ENCODE measurements at regions not wholly inside any gene's neighbourhood (a gene's known extent, or its start where the extent isn't known, plus 50 kb on each side); places are given as distances from the start of the nearest gene placed in this dataset.

DNA sequence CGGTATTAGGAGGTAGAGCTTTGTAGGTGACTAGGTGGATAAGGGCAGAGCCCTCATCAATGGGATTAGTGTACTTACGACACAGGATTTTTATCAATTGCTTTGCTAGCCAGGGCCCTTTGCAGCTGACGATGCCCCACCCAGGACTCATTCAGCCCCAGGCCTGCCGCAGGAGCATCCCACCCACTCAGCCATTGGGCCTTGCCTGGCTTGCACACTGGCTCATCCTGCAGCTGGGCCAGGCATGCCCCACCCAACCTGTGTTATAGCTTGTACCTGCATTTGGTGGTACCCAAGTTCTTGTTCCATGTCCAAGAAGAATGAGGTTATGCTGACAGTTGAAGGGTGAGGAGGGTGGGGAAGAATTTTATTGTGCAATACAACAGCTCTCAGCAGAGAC, 317.5 kb downstream of the PPARGC1A start:
- DNase-seq, result no peak
- Mint-ChIP-seq H3K27me3 (ENCODE audit: low read depth) (peaks cover 3% of the 10 kb centered on the region), H3K4me3 (no peak overlapping the region), H3K36me3 (ENCODE audit: low read depth) (no peaks in the 10 kb centered on the region), H3K4me1 (ENCODE audit: low read depth) (no peaks in the 10 kb centered on the region), H3K27ac (no peak overlapping the region), H3K9me3 (no peaks in the 10 kb centered on the region)
- intact Hi-C loops (cut with micrococcal nuclease), result no loop called here
- CTCF ChIA-PET, result no interaction called here

DNA sequence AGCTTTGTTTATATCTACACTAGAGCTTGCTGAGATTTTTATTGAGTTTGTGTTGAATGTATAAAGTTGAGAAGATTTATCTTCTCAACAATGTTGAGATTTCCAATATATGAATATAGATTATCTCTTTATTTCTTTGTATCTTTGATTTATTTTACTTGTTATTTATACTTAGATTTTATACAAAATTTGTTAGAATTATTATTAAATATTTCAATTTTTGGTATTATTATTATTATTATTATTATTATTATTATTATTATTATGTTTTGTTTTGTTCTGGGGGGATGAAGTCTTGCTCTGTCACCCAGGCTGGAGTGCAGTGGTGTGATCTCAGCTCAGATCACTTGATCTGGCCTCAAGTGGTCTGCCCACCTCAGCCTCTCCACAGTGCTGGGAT, 322.5 kb downstream of the PPARGC1A start:
- CTCF ChIA-PET, result interaction anchor here (0.6 kb wide), 1 partner anchor 9 kb away, joined by 3 read pairs; no protein-coding TSS in a partner anchor
- H3K27ac Mint-ChIP-seq, result no peak overlapping the region
- H3K9me3 Mint-ChIP-seq, result no peaks in the 10 kb centered on the region
- H3K4me3 Mint-ChIP-seq, result no peak overlapping the region
- intact Hi-C loops (cut with micrococcal nuclease), result no loop called here
- no peak for DNase-seq
- no peaks in the 10 kb centered on the region for H3K36me3 Mint-ChIP-seq (ENCODE audit: low read depth)
- H3K27me3 Mint-ChIP-seq (ENCODE audit: low read depth), result no peaks in the 10 kb centered on the region
- H3K4me1 Mint-ChIP-seq (ENCODE audit: low read depth), result no peaks in the 10 kb centered on the region

DNA sequence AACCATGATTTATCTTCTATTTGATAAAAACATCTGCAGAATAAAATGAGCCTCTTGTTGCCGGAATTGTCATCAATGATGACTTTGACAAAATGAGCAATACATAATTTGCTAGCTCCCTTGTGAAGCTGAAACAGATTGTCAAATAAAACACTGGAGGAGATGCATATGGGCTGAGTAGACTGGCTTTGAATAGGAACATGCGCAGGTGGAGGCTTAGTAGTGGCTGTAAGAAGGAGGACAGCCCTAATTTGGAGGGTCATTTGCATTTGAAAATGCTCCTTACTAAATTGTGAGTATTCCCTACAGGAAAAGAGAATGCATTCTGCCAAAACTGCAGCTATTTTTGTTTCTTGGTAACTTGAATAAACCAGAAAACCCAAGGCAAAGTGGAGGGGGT, 329.1 kb downstream of the PPARGC1A start:
- Mint-ChIP-seq H3K4me1 (ENCODE audit: low read depth) (no peaks in the 10 kb centered on the region), H3K36me3 (ENCODE audit: low read depth) (no peaks in the 10 kb centered on the region), H3K9me3 (peaks cover 2% of the 10 kb centered on the region), H3K27ac (no peak overlapping the region), H3K27me3 (ENCODE audit: low read depth) (no peaks in the 10 kb centered on the region), H3K4me3 (no peak overlapping the region)
- no peak for DNase-seq
- intact Hi-C loops (cut with micrococcal nuclease), result no loop called here
- CTCF ChIA-PET, result no interaction called here

DNA sequence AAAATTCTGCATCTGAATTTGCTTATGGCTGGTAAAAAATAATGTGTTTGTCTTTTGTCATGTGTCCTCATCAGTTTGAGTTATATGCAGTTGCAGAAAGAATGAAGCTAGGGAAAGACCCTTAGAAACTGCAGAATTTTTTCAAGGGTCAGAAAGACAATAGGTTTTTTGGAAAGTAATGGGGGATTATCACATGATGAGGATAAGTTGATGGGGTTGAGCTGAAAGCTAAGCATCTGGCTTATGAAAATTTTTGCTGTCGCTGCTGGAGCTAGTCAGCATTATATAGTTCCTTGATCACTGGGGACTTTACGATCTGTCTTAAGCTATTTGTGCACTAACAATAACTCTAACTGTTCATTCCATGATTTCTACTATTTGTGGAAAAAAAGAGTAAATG, 331.7 kb downstream of the PPARGC1A start:
- no peak overlapping the region for H3K27ac Mint-ChIP-seq
- no peaks in the 10 kb centered on the region for H3K4me1 Mint-ChIP-seq (ENCODE audit: low read depth)
- intact Hi-C loops (cut with micrococcal nuclease), result no loop called here
- no peaks in the 10 kb centered on the region for H3K27me3 Mint-ChIP-seq (ENCODE audit: low read depth)
- CTCF ChIA-PET, result no interaction called here
- peaks cover 8% of the 10 kb centered on the region for H3K9me3 Mint-ChIP-seq
- no peaks in the 10 kb centered on the region for H3K36me3 Mint-ChIP-seq (ENCODE audit: low read depth)
- H3K4me3 Mint-ChIP-seq, result no peak overlapping the region
- DNase-seq, result no peak

DNA sequence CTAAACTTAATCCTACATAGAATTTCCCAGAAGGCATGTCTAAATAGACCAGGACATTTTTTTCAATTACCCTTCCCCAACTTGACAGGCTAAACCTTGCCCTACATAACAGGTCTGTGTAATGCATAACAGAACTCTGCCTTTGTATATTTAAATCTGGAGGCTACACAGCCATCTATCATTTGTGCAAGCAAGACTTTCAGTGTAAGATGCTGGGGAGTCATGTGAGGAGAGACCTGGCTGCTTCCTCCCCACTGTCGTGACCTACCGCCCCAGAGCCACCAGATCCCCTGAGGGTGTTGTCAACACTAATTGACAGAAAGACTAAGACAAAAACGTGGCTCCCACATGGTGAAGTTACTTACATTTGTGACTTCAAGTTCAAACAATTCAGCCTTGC, 342.2 kb downstream of the PPARGC1A start:
- H3K27me3 Mint-ChIP-seq (ENCODE audit: low read depth), result no peaks in the 10 kb centered on the region
- H3K27ac Mint-ChIP-seq, result no peak overlapping the region
- CTCF ChIA-PET, result no interaction called here
- DNase-seq, result no peak
- no peaks in the 10 kb centered on the region for H3K36me3 Mint-ChIP-seq (ENCODE audit: low read depth)
- H3K9me3 Mint-ChIP-seq, result peaks cover 1% of the 10 kb centered on the region
- H3K4me3 Mint-ChIP-seq, result no peak overlapping the region
- intact Hi-C loops (cut with micrococcal nuclease), result no loop called here
- no peaks in the 10 kb centered on the region for H3K4me1 Mint-ChIP-seq (ENCODE audit: low read depth)

DNA sequence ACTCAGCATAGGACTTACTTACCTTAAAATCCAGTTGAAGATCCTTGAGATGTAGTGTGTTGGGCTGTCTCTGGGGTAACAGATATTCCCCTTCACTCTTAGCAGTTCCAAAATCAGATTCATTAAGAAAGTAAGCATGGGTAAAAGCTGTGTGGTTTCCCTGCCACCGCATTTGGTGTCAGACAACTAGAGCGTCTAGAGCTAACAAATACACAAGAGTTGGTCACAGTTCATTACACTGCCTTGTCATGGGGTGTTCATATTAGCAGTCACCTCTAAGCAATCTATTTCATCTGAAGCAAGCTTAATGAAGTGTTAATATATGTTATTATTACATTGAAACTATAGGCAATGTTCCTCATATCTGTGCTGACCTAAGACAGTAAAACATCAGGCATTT, 342.8 kb downstream of the PPARGC1A start:
- Mint-ChIP-seq H3K27me3 (ENCODE audit: low read depth) (no peaks in the 10 kb centered on the region), H3K36me3 (ENCODE audit: low read depth) (no peaks in the 10 kb centered on the region), H3K9me3 (peaks cover 1% of the 10 kb centered on the region), H3K27ac (no peak overlapping the region), H3K4me1 (ENCODE audit: low read depth) (no peaks in the 10 kb centered on the region), H3K4me3 (no peak overlapping the region)
- DNase-seq, result no peak
- intact Hi-C loops (cut with micrococcal nuclease), result no loop called here
- CTCF ChIA-PET, result no interaction called here

DNA sequence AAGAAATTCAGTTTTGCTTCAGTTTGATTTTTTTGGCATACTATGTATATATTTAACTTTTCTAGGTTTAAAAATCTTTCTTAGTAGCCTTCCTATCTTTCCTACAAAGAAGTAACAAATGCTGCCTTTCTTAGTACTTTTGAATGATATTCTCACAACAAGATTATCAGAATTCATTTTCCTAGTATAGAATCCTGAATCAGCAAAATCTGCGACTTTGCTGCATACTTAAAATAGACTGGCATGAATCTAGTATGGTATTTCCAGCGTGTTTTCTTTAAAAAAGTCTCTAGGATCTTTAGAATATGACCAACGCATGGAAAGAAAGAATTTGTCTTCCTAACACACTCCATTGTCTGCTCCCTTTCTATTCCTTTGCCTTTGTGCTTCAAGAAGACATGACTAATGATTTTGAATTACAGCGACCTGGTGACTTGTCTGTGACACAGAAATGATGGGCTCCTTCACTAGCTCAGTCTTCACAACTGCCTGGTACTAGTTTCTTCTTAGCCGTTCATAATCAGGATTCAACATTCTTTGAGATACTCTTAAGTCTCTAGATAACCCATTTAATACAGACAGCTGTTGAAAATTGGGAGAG, 349.8 kb downstream of the PPARGC1A start:
- CTCF ChIA-PET, result no interaction called here
- Mint-ChIP-seq H3K9me3 (peaks cover 8% of the 10 kb centered on the region), H3K4me1 (ENCODE audit: low read depth) (no peaks in the 10 kb centered on the region), H3K4me3 (no peak overlapping the region), H3K27me3 (ENCODE audit: low read depth) (no peaks in the 10 kb centered on the region), H3K36me3 (ENCODE audit: low read depth) (no peaks in the 10 kb centered on the region), H3K27ac (no peak overlapping the region)
- intact Hi-C loops (cut with micrococcal nuclease), result no loop called here
- DNase-seq, result no peak

DNA sequence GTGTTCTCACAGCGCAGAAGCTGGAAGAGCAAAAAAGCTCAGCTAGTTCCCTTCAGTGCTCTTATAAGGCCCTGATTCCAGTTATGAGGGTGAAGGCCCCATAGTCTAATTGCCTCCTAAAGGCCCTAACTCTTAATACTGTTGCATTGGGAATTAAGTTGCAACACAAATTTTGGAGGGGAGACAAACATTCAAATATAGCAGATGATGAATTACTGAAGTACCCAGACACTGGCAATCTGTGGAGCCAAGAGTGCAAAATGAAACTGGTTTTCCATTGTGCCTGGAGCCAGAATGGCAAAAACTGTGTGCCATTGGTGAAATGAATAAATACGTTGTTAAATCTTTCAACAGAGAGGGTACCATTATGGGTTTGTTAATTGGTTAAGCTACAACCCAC, 356.0 kb downstream of the PPARGC1A start:
- Mint-ChIP-seq H3K27ac (no peak overlapping the region), H3K9me3 (peaks cover 19% of the 10 kb centered on the region), H3K36me3 (ENCODE audit: low read depth) (no peaks in the 10 kb centered on the region), H3K4me3 (no peak overlapping the region), H3K27me3 (ENCODE audit: low read depth) (no peaks in the 10 kb centered on the region), H3K4me1 (ENCODE audit: low read depth) (no peaks in the 10 kb centered on the region)
- intact Hi-C loops (cut with micrococcal nuclease), result no loop called here
- CTCF ChIA-PET, result interaction anchor here (0.7 kb wide), 1 partner anchor 29 kb away, joined by 3 read pairs; no protein-coding TSS in a partner anchor
- DNase-seq, result no peak

DNA sequence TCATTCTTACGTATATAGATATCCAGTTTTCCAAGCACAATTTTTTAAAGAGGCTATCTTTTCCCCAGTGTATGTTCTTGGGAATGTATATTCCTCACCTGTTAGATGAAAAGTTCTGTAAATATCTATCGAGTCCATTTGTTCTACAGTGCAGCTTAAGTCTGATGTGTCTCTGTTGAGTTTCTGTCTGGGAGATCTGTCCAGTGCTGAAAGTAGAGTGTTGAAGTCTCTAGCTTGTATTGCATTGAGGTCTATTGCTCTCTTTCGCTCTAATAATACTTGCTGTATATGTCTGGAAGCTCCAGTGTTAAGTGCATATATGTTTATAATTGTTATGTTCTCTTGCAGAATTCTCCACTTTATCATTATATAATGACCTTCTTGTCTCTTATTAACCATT, 373.1 kb downstream of the PPARGC1A start:
- CTCF ChIA-PET, result no interaction called here
- no peak overlapping the region for H3K27ac Mint-ChIP-seq
- no peak overlapping the region for H3K4me3 Mint-ChIP-seq
- intact Hi-C loops (cut with micrococcal nuclease), result no loop called here
- H3K4me1 Mint-ChIP-seq (ENCODE audit: low read depth), result no peaks in the 10 kb centered on the region
- no peaks in the 10 kb centered on the region for H3K27me3 Mint-ChIP-seq (ENCODE audit: low read depth)
- H3K9me3 Mint-ChIP-seq, result peaks cover 4% of the 10 kb centered on the region
- H3K36me3 Mint-ChIP-seq (ENCODE audit: low read depth), result peaks cover 1% of the 10 kb centered on the region
- DNase-seq, result no peak

DNA sequence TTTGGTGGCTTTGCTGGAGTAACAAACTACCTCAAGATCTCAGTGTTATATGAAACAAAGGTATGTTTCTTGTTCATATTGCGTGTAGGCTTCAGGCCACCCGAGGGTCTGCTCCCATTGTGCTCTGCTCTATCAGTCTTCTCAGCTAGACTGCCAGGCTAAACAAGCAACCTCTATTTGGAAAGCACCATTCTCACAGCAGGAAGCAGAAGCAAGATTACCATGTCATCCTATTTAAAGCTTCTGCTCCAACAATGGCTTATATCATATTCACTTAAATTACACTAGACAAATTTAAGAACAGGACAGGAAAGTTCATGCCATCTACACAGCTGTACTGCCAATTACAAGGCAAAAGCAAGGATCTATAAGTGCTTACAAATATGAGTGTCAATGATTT, 385.8 kb downstream of the PPARGC1A start:
- no peak for DNase-seq
- H3K36me3 Mint-ChIP-seq (ENCODE audit: low read depth), result no peaks in the 10 kb centered on the region
- no peaks in the 10 kb centered on the region for H3K9me3 Mint-ChIP-seq
- H3K27me3 Mint-ChIP-seq (ENCODE audit: low read depth), result peaks cover 4% of the 10 kb centered on the region
- H3K4me1 Mint-ChIP-seq (ENCODE audit: low read depth), result no peaks in the 10 kb centered on the region
- no peak overlapping the region for H3K27ac Mint-ChIP-seq
- H3K4me3 Mint-ChIP-seq, result no peak overlapping the region
- CTCF ChIA-PET, result no interaction called here
- intact Hi-C loops (cut with micrococcal nuclease), result no loop called here

DNA sequence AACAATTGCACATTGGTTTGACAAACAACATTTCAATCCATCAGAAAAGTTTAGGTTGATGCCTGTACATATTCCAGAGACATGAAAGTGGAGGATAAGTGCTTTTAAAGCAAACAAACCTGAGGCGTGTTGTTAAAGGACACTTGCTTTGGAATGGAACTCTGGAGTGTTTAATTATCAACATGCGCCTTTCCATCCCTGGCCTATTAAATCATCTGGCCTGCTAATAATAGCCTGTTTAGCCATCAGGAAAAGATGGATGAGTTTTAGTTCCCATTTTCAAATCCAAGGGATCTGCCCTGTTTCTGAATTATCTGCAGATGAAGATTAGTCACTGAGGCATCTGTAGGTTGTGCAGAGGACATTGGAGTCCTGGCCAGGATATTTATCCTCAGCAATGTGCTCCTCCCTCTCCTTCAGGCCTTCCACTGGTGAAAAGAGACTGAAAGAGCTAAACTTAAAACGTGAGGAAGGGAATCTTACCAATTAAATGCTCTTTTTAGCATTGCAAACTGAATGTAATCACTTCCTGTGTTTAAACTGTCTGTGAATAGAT, 388.9 kb downstream of the PPARGC1A start:
- Mint-ChIP-seq H3K36me3 (ENCODE audit: low read depth) (no peaks in the 10 kb centered on the region), H3K9me3 (peaks cover 3% of the 10 kb centered on the region), H3K27ac (no peak overlapping the region), H3K4me1 (ENCODE audit: low read depth) (no peaks in the 10 kb centered on the region), H3K27me3 (ENCODE audit: low read depth) (peaks cover 4% of the 10 kb centered on the region), H3K4me3 (no peak overlapping the region)
- DNase-seq, result no peak
- CTCF ChIA-PET, result no interaction called here
- intact Hi-C loops (cut with micrococcal nuclease), result no loop called here

DNA sequence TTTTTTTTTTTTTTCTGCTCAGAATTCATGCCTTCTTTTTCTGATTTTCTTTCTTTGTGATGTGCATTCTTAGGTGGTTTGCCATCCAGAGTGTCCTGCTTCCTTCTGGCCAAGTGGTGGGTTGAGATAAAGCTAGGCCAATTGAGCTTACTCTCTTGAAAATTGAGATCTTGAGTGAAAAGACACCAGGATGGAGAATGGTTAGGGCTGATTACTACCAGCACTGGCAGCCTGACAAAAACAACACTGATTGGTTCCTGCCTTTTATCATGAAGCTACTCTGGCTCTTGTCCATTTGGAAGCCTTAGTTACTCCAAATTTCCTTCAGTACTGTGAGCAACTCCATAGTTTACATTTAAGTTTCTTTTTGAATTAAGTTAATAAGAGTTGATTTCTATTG, 404.0 kb downstream of the PPARGC1A start:
- Mint-ChIP-seq H3K4me1 (ENCODE audit: low read depth) (no peaks in the 10 kb centered on the region), H3K9me3 (peaks cover 2% of the 10 kb centered on the region), H3K4me3 (no peak overlapping the region), H3K36me3 (ENCODE audit: low read depth) (no peaks in the 10 kb centered on the region), H3K27ac (no peak overlapping the region), H3K27me3 (ENCODE audit: low read depth) (peaks cover 2% of the 10 kb centered on the region)
- DNase-seq, result no peak
- CTCF ChIA-PET, result no interaction called here
- intact Hi-C loops (cut with micrococcal nuclease), result no loop called here

DNA sequence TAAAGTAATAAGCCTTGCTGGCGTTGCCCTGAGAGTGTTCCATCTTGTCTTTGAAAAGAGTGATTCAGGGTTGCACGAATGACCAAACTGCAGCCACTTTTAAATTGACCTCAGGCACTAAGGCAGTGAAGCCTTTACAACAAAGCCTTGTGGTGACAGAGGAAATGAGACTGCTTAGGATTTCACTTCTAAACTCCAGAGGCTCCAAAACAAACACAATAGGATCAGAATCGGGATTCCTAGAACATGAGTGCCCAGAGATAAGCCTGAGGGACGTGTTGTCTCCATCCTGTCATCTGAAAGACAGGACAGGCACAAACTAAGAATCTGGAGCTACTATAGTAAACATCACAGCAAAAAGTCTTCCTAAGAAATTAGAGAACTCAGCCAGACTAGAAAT, 405.2 kb downstream of the PPARGC1A start:
- no peak overlapping the region for H3K27ac Mint-ChIP-seq
- H3K4me3 Mint-ChIP-seq, result no peak overlapping the region
- H3K36me3 Mint-ChIP-seq (ENCODE audit: low read depth), result no peaks in the 10 kb centered on the region
- CTCF ChIA-PET, result no interaction called here
- peaks cover 2% of the 10 kb centered on the region for H3K9me3 Mint-ChIP-seq
- intact Hi-C loops (cut with micrococcal nuclease), result no loop called here
- DNase-seq, result no peak
- H3K4me1 Mint-ChIP-seq (ENCODE audit: low read depth), result no peaks in the 10 kb centered on the region
- peaks cover 2% of the 10 kb centered on the region for H3K27me3 Mint-ChIP-seq (ENCODE audit: low read depth)
